CD4-positive, CD25-positive, alpha-beta regulatory T cell (primary cell): ENCODE measurements at regions not wholly inside any gene's neighbourhood (a gene's known extent, or its start where the extent isn't known, plus 50 kb on each side); places are given as distances from the start of the nearest gene placed in this dataset.

Experiments
- ATAC-seq, 2 donors: fragments of 150-1000 bp; cut with Tn5 transposase; one replicate each; pipeline ENCODE4 v1.10.0; 2021; ENCODE audit warnings: low read depth in 2 of 2, moderate number of reproducible peaks in 2 of 2, moderate library complexity in 1 of 2
- DNase-seq, 3 donors: peaks; one replicate each; pipeline versions ENCODE4 v3.0.0 to v3.0.0-alpha.2; 2012 to 2022; ENCODE audit warnings: mixed read lengths in 1 of 3
- H3K27ac ChIP-seq: one replicate; pipeline ENCODE4 v1.7.0; 2013; ENCODE audit warnings: mild to moderate bottlenecking, low read length; ENCODE audit not compliant: insufficient read depth, poor library complexity, severe bottlenecking
- H3K27me3 ChIP-seq: one replicate; pipeline ENCODE4 v1.7.0; 2013; ENCODE audit warnings: low read length; ENCODE audit not compliant: control insufficient read depth, insufficient read depth
- H3K36me3 ChIP-seq: one replicate; pipeline ENCODE4 v1.7.0; 2013; ENCODE audit warnings: mild to moderate bottlenecking, low read length, moderate library complexity; ENCODE audit not compliant: control insufficient read depth, insufficient read depth
- H3K4me1 ChIP-seq: 2 replicates; pipeline ENCODE4 v1.7.0; 2013; ENCODE audit warnings: mild to moderate bottlenecking, low read length; ENCODE audit not compliant: insufficient read depth, control insufficient read depth, poor library complexity, severe bottlenecking
- H3K4me3 ChIP-seq: one replicate; pipeline ENCODE4 v1.7.0; 2013; ENCODE audit warnings: low read depth, mild to moderate bottlenecking, low read length, moderate library complexity
- H3K9me3 ChIP-seq, 2 experiments: 1 replicate in 1 of 2; 2 replicates in 1 of 2; pipeline ENCODE4 v1.7.0; 2013; ENCODE audit warnings: low read length in 2 of 2, mild to moderate bottlenecking in 1 of 2, moderate library complexity in 1 of 2; ENCODE audit not compliant: control insufficient read depth in 2 of 2
- H3K27ac Mint-ChIP-seq, 3 donors: one replicate each; pipeline ENCODE4 v1.8.0; 2020 to 2022; ENCODE audit warnings: mild to moderate bottlenecking in 3 of 3, mixed read lengths in 3 of 3, moderate library complexity in 2 of 3
- H3K27me3 Mint-ChIP-seq: one replicate; pipeline ENCODE4 v1.8.0; 2022; ENCODE audit warnings: mild to moderate bottlenecking, mixed read lengths
- H3K36me3 Mint-ChIP-seq: one replicate; pipeline ENCODE4 v1.8.0; 2020; ENCODE audit warnings: mixed read lengths
- H3K4me1 Mint-ChIP-seq, 4 donors: one replicate each; pipeline ENCODE4 v1.8.0; 2020 to 2022; ENCODE audit warnings: mixed read lengths in 4 of 4, mild to moderate bottlenecking in 1 of 4
- H3K4me3 Mint-ChIP-seq, 4 donors: one replicate each; pipeline ENCODE4 v1.8.0; 2020 to 2022; ENCODE audit warnings: mild to moderate bottlenecking in 4 of 4, mixed read lengths in 4 of 4, moderate library complexity in 3 of 4
- H3K9me3 Mint-ChIP-seq, 7 donors: one replicate each; pipeline ENCODE4 v1.8.0; 2020 to 2022; ENCODE audit warnings: mixed read lengths in 7 of 7, mild to moderate bottlenecking in 3 of 7, moderate library complexity in 2 of 7

GRCh38 chr2:164115806-164116205, 380.0 kb upstream of the FIGN start:
- no peaks in the 10 kb centered on the region for H3K4me1 ChIP-seq
- no peaks in the 10 kb centered on the region for H3K36me3 ChIP-seq
- H3K4me3 ChIP-seq: no peak overlapping the region
- H3K9me3 ChIP-seq: no peaks in the 10 kb centered on the region
- H3K27me3 Mint-ChIP-seq: no peaks in the 10 kb centered on the region
- DNase-seq (no peak), ATAC-seq (no peak)
- no peaks in the 10 kb centered on the region for H3K4me1 Mint-ChIP-seq
- no peak overlapping the region for H3K27ac Mint-ChIP-seq
- no peak overlapping the region for H3K4me3 Mint-ChIP-seq
- no peaks in the 10 kb centered on the region for H3K36me3 Mint-ChIP-seq
- H3K9me3 Mint-ChIP-seq: peaks cover 0 to 8% (median 0%) of the 10 kb centered on the region in 7 donors
- no peak overlapping the region for H3K27ac ChIP-seq
- H3K27me3 ChIP-seq: no peaks in the 10 kb centered on the region

DNA sequence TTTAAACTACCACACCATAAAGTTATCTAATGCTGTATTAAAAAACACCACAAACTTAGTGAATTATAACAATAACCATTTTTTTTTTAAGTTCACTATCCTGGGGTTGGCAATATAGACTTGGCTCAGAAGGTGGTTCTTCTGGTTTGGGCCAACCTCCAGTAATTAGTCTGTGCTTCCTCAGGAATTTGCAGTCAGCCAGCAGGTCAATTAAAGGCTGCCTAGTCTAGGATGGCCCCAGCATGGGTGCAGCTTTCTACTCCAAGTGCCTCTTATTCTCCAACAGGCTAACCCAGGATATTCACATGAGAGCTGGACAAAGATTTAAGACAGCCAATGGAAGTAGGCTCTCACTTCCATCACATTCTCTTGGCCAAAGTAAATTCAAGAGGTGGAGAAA, 379.1 kb upstream of the FIGN start:
- Mint-ChIP-seq H3K27me3 (no peaks in the 10 kb centered on the region), H3K4me1 (no peaks in the 10 kb centered on the region), H3K27ac (no peak overlapping the region), H3K4me3 (no peak overlapping the region), H3K9me3 (peaks cover 0 to 8% (median 0%) of the 10 kb centered on the region in 7 donors), H3K36me3 (no peaks in the 10 kb centered on the region)
- Histone ChIP-seq H3K27me3 (no peaks in the 10 kb centered on the region), H3K36me3 (no peaks in the 10 kb centered on the region), H3K27ac (no peak overlapping the region), H3K9me3 (no peaks in the 10 kb centered on the region), H3K4me1 (no peaks in the 10 kb centered on the region), H3K4me3 (no peak overlapping the region)
- no peak for DNase-seq
- no peak for ATAC-seq

- H3K4me1 ChIP-seq: no peaks in the 10 kb centered on the region
- H3K36me3 ChIP-seq: no peaks in the 10 kb centered on the region
- no peaks in the 10 kb centered on the region for H3K27me3 Mint-ChIP-seq
- no peaks in the 10 kb centered on the region for H3K27me3 ChIP-seq
- no peaks in the 10 kb centered on the region for H3K4me1 Mint-ChIP-seq
- no peak overlapping the region for H3K27ac ChIP-seq
- DNase-seq (no peak), ATAC-seq (no peak)
- no peak overlapping the region for H3K27ac Mint-ChIP-seq
- H3K4me3 Mint-ChIP-seq: no peak overlapping the region
- no peak overlapping the region for H3K4me3 ChIP-seq
- H3K9me3 Mint-ChIP-seq: peaks cover 0 to 8% (median 0%) of the 10 kb centered on the region in 7 donors
- no peaks in the 10 kb centered on the region for H3K36me3 Mint-ChIP-seq
- no peaks in the 10 kb centered on the region for H3K9me3 ChIP-seq
These were observed 376.3 kb upstream of the FIGN start for GRCh38 chr2:164112105-164112504.

DNA sequence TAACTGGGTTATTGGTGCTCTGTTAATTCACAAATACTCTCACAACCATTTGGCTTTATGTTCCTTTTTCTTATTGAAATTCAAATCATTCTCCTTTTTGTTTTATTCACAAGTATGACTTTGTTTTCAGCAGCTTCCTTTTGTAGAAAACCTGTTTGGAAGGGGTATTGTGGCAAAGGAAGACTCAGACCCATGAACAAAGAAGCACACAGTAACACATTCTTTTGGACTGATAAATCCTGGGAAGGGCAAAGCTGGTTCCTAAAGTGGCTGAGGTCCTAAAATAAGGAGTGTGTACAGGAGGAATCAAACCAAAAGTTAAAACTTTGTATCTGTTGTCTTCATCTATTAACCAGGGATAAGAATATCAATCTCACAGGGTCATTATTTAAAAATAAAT, 374.7 kb upstream of the FIGN start:
- Histone ChIP-seq H3K4me1 (no peaks in the 10 kb centered on the region), H3K36me3 (no peaks in the 10 kb centered on the region), H3K9me3 (no peaks in the 10 kb centered on the region), H3K27ac (no peak overlapping the region), H3K4me3 (no peak overlapping the region), H3K27me3 (no peaks in the 10 kb centered on the region)
- Mint-ChIP-seq H3K27ac (no peak overlapping the region), H3K36me3 (no peaks in the 10 kb centered on the region), H3K4me3 (no peak overlapping the region), H3K27me3 (no peaks in the 10 kb centered on the region), H3K4me1 (no peaks in the 10 kb centered on the region), H3K9me3 (peaks cover 0 to 12% (median 0%) of the 10 kb centered on the region in 7 donors)
- DNase-seq (no peak), ATAC-seq (no peak)

DNA sequence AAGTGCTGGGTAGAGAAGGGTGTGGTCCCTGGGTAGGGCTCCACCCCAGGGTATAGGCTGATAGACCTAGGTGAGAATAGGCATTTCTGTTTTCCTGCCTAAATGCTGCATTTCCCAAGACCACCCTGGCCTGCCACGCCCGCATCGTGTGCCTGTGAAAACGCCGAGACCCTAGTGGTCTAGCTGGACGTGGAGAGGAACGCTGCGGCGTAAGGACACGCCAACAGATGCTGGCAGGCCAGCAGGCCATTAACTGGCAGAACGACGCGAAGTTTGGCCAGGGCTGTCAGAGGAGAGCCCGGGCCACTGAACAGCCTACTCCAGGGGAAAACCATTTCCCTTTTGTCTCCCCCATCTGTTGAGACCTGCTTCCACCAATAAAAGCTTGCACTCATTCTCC, 373.2 kb upstream of the FIGN start:
- Mint-ChIP-seq H3K4me3 (no peak overlapping the region), H3K9me3 (peaks cover 0 to 16% (median 0%) of the 10 kb centered on the region in 7 donors), H3K36me3 (no peaks in the 10 kb centered on the region), H3K4me1 (no peaks in the 10 kb centered on the region), H3K27me3 (no peaks in the 10 kb centered on the region), H3K27ac (no peak overlapping the region)
- Histone ChIP-seq H3K27me3 (no peaks in the 10 kb centered on the region), H3K36me3 (no peaks in the 10 kb centered on the region), H3K27ac (no peak overlapping the region), H3K9me3 (peaks cover 0 to under 1% of the 10 kb centered on the region in 2 experiments), H3K4me3 (no peak overlapping the region), H3K4me1 (no peaks in the 10 kb centered on the region)
- no peak for ATAC-seq
- no peak for DNase-seq

- no peak overlapping the region for H3K4me3 ChIP-seq
- H3K36me3 Mint-ChIP-seq: no peaks in the 10 kb centered on the region
- ATAC-seq (no peak), DNase-seq (no peak)
- peaks cover 0 to 4% of the 10 kb centered on the region in 2 experiments for H3K9me3 ChIP-seq
- H3K27me3 ChIP-seq: no peaks in the 10 kb centered on the region
- peaks cover 0 to 11% (median 4%) of the 10 kb centered on the region in 7 donors for H3K9me3 Mint-ChIP-seq
- no peak overlapping the region for H3K27ac ChIP-seq
- H3K36me3 ChIP-seq: no peaks in the 10 kb centered on the region
- no peak overlapping the region for H3K4me3 Mint-ChIP-seq
- no peaks in the 10 kb centered on the region for H3K27me3 Mint-ChIP-seq
- H3K4me1 ChIP-seq: no peaks in the 10 kb centered on the region
- H3K4me1 Mint-ChIP-seq: no peaks in the 10 kb centered on the region
- no peak overlapping the region for H3K27ac Mint-ChIP-seq
These were observed 367.5 kb upstream of the FIGN start for GRCh38 chr2:164103271-164103670.

DNA sequence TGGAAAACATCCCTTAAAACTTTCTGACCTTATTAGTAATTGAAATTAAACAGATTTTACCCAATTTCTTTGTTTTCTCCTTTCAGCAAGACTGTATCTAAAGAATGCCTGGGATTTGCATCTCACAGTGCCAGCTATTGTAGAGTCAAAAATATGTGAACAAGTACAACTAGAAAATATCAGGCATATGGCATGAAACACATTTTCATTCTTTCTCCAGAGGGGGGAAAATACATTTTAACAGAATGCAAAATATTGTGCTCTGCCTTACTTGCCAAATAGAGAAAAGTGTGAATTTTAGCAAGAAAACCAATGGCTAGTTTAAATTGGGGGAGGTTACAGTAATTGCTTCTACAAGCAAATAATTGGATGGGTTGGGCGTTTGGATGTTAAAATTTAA, 366.6 kb upstream of the FIGN start:
- ATAC-seq: no peak

GRCh38 chr2:164091673-164092072, 355.9 kb upstream of the FIGN start:
- Mint-ChIP-seq H3K4me1 (no peaks in the 10 kb centered on the region), H3K9me3 (peaks cover 3 to 24% (median 8%) of the 10 kb centered on the region in 7 donors), H3K4me3 (no peak overlapping the region), H3K27me3 (no peaks in the 10 kb centered on the region), H3K36me3 (no peaks in the 10 kb centered on the region), H3K27ac (no peak overlapping the region)
- no peak for ATAC-seq
- DNase-seq: no peak
- no peaks in the 10 kb centered on the region for H3K4me1 ChIP-seq
- no peaks in the 10 kb centered on the region for H3K36me3 ChIP-seq
- H3K4me3 ChIP-seq: no peak overlapping the region
- H3K27ac ChIP-seq: no peak overlapping the region
- H3K27me3 ChIP-seq: no peaks in the 10 kb centered on the region
- H3K9me3 ChIP-seq: no peaks in the 10 kb centered on the region

More for the DNA sequence above, 366.6 kb upstream of the FIGN start:
- no peak overlapping the region for H3K27ac Mint-ChIP-seq
- Histone ChIP-seq H3K4me1 (no peaks in the 10 kb centered on the region), H3K27ac (no peak overlapping the region), H3K36me3 (no peaks in the 10 kb centered on the region), H3K27me3 (no peaks in the 10 kb centered on the region), H3K4me3 (no peak overlapping the region), H3K9me3 (peaks cover 0 to 4% of the 10 kb centered on the region in 2 experiments)
- DNase-seq: no peak
- no peaks in the 10 kb centered on the region for H3K36me3 Mint-ChIP-seq
- H3K9me3 Mint-ChIP-seq: peaks cover 0 to 11% (median 4%) of the 10 kb centered on the region in 7 donors
- H3K4me3 Mint-ChIP-seq: no peak overlapping the region
- H3K27me3 Mint-ChIP-seq: no peaks in the 10 kb centered on the region
- H3K4me1 Mint-ChIP-seq: no peaks in the 10 kb centered on the region
